HG03520 (cell line): ENCODE measurements at regions not wholly inside any gene's neighbourhood (a gene's known extent, or its start where the extent isn't known, plus 50 kb on each side); places are given as distances from the start of the nearest gene placed in this dataset.
"Not testable (repeated sequence)": the region's sequence is repeated elsewhere in the genome, so short reads cannot be mapped to it uniquely, and the experiment has no call there.

ENCODE experiments used
- ATAC-seq: cut with Tn5 transposase; IDR thresholded peaks from one replicate; pipeline ENCODE4 v1.9.1; 2021; ENCODE audit warnings: mild to moderate bottlenecking, moderate library complexity; ENCODE audit not compliant: unreplicated experiment

- no peak for ATAC-seq
These were observed 66.0 kb upstream of the VIPR2 start for GRCh38 chr7:159210581-159211235.

- no peak for ATAC-seq
These were observed 64.8 kb upstream of the VIPR2 start for GRCh38 chr7:159209429-159209828.

GRCh38 chr7:159207951-159208350 lies 63.3 kb upstream of the VIPR2 start:
- ATAC-seq: no peak

- no peak for ATAC-seq
These were observed 62.7 kb upstream of the VIPR2 start for GRCh38 chr7:159207393-159207792.

GRCh38 chr7:159205833-159206232 lies 61.2 kb upstream of the VIPR2 start:
- ATAC-seq: no peak

- ATAC-seq: no peak
These were observed 60.0 kb upstream of the VIPR2 start for GRCh38 chr7:159204664-159205063.

- ATAC-seq: not testable (repeated sequence)
These were observed 58.6 kb upstream of the VIPR2 start for GRCh38 chr7:159203253-159203652.

- no peak for ATAC-seq
These were observed 57.2 kb upstream of the VIPR2 start for GRCh38 chr7:159201722-159202330.

GRCh38 chr7:159200421-159200820 lies 55.8 kb upstream of the VIPR2 start:
- ATAC-seq: no peak

GRCh38 chr7:159198016-159198724 lies 53.5 kb upstream of the VIPR2 start:
- no peak for ATAC-seq

- ATAC-seq: peak; percentile 53
These were observed 52.7 kb upstream of the VIPR2 start for GRCh38 chr7:159197066-159197975.

GRCh38 chr7:159196584-159196983 lies 51.9 kb upstream of the VIPR2 start:
- no peak for ATAC-seq

- ATAC-seq: no peak
These were observed 51.3 kb upstream of the VIPR2 start for GRCh38 chr7:159195946-159196345.
